CD4-positive, alpha-beta T cell treated with Interleukin-2 at 100 ng/mL for 4 hours (primary cell): ENCODE measurements at regions not wholly inside any gene's neighbourhood (a gene's known extent, or its start where the extent isn't known, plus 50 kb on each side); places are given as distances from the start of the nearest gene placed in this dataset.
"Not testable (repeated sequence)": the region's sequence is repeated elsewhere in the genome, so short reads cannot be mapped to it uniquely, and the experiment has no call there.

Experiments
- DNase-seq: peaks from one replicate; pipeline ENCODE4 v3.0.0-alpha.2; 2020; ENCODE audit warnings: low spot score

DNA sequence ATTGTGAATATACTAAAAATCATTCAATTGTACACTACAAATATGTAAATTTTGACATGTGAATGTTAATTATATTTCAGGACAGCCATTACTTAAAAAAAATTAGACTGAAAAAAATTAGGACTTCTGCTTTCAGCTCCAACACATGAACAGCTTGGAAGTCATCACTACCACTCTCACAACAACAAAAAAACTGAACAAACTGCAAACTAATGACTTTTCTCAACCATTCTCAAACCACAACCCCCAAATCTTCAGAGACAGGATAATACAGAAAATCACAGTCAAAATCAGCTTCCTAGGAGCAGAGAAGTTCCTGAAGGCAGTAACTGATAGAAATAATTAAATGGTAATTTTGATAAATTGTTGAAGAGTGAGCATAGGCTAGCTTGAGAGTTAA is 686.4 kb downstream of the TLE1 start:
- DNase-seq: no peak

DNA sequence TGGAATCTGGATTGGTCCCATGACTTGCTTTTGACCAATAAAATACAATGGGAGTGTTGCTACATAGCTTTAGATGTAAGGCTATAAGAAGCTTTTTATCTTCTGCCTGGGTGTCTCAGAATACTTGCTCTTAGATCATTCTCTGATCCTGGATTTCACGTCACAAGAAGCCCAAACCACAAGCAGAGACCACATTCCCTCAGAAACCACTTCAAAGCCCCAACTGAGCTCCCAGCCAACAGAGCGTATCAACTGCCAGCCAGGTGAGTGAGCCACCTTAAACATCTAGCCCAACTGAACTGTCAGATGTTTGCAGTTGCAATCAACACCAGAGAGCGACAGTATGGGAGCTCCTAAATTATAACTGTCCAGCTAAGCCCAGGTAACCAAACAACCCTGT is 687.1 kb downstream of the TLE1 start:
- DNase-seq: no peak

DNA sequence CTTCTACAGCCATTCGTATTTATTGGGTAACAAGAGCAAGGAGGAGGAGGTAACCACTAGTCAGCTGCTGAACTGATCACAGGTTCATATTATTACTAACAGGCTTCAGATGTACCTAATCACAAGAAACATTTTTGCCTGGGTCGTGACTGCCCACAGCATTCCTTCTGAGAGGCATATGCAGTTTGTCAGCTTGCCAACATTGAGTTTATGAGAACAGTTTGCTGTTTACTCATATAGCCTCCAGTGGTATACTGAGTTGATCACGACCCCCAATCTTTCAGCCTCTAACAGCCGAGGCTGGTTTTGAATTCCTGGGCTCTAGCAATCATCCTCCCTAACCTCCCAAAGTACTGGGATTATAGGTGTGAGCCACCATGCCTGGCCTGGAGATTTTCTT is 693.6 kb downstream of the TLE1 start:
- DNase-seq: no peak

DNA sequence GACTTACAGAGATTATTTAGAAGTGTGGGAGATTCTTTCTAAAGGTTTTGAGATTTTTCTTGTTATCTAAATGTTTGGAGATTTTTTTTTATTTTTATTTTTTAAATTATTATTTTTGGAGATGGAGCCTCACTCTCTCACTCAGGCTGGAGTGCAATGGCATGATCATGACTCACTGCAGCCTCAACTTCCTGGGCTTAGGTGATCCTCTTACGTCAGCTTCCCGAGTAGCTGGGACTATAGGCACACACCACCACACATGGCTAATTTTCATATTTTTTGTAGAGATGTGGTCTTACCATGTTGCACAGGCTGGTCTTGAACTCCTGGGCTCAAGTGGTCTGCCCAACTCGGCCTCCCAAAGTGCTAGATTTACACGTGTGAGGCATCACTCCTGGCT is 694.5 kb downstream of the TLE1 start:
- no peak for DNase-seq

DNA sequence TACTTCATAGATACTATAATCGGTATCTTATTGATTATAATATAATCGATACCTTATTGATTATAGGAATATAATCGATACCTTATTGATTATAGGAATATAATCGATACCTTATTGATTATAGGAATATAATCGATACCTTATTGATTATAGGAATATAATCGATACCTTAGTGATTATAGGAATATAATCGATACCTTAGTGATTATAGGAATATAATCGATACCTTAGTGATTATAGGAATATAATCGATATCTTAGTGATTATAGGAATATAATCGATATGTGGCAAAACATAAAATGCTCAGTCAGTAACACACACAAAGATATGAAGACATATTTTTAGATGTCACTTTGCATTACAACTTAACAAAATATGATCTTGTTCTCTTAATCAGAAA is 703.8 kb downstream of the TLE1 start:
- DNase-seq: not testable (repeated sequence)

DNA sequence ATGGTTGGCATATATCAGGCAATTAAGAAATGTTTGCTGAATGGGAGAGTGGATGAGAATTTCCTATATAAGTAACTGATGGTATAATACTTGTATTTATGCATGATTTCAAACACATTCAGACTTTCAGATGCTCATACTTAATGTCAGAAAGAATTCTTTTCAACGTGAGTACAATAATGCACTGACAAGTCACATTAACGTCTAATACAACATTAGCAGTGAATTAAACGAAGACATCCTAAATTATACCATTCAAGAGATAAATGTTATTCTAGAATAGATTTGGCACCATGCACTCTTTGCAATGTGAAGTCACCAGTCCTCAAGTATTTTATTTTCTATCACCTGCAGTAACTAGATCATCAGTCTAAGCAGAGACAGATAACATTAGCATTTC is 712.9 kb downstream of the TLE1 start:
- DNase-seq: no peak

DNA sequence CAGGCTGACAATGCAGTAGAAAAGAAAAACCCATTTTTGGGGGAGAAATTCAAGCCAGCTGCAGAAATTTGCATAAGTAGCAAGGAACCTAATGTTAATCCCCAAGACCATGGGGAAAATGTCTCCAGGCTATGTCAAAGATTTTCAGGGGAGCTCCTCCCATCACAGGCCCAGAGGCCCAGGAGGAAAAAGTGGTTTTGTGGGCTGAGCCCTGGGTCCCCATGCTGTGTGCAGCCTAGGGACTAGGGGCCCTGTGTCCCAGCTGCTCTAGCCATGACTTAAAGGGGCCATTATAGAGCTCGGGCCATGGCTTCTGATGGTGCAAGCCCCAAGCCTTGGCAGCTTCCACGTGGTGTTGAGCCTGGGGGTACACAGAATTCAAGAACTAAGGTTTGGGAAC is 719.0 kb downstream of the TLE1 start:
- not testable (repeated sequence) for DNase-seq

DNA sequence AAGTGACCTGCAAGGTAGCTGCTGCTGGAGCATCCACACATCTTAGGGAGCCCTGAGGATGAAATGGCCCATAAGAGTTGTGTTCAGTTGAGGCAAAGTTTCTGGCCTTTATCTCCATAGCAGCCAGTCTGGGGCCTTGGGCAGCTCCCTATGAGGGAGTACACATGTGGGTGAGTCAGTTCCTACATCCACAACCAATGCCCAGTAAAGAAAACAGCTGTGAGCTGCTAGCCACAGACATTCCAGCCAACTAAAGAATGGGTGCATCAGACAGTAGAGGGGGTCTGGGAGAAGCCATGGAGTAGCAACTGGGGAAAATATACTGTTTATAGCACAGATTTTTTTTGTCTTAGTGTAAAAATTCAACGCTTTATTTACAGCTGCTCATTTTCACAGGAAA is 720.7 kb downstream of the TLE1 start:
- no peak for DNase-seq

DNA sequence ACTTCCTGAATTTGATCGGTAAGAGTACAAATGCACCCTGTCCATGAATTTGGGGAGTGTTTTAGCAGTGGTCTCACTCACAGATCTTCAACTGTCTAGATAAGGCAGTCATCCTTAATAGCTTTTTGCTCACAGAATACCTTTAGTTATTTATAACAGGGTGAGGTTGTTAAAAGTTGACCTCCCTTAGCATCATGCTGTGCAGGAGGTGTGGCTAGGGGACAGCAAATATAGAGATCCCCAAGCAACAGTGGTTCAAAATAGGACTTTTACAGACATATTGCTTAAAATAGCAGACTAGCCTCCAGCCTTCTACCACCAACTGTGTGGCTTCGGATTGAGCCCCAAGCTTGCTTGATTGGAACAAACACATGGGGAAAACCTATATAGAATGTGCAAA is 724.4 kb downstream of the TLE1 start:
- DNase-seq: no peak

DNA sequence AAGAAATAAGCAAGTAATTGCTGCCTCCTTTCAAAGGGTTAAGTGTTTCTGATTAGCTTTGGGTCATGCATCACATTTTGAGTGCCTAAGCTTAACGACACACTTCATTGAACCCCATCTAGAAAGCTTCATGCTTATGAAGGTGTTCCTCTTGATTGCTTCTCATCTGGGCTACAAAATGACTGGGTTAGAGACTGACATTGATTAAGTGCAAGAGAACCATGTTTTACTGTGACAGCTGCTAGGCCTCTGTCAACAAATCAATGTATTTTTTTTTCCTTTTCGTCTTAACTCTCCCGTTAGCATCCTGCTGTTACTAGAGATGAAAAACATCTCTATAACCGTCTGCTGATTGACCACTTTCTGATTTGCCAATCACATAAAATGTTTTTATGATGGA is 725.0 kb downstream of the TLE1 start:
- no peak for DNase-seq

DNA sequence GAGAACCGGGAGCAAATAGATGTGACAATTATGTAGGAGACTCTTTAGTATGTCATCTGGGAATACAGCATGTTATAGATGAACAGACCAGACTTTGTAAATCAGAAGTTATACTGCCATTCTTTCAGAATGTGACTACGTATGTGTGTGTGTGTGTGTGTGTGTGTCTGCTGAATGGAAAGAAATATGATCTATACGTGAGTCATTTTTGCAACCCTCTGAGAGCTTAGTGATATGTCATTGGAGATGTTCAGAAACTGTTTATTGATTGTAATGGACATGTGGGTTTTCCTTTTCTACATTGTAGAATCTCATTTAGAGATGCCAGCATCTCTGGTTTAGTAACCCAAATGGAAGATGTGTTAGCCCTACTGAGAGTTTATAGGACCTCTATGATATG is 731.5 kb downstream of the TLE1 start:
- no peak for DNase-seq

DNA sequence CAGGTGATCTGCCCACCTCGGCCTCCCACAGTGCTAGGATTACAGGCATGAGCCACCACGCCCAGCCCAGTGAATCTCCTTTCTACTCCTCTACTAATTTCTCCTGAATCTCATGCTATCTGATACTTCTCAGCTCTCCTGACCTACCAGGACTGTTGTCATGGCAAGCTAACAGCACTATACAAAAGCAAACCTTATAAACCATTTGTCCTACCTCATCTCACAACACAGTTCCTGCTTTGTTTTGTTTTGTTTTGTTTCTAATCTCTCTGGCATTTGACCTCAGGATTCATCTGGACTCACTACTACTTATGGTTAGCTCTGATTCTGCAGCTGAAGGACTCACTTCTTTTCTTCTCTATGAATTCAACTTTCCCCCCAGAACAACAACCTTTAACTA is 734.8 kb downstream of the TLE1 start:
- DNase-seq: no peak

DNA sequence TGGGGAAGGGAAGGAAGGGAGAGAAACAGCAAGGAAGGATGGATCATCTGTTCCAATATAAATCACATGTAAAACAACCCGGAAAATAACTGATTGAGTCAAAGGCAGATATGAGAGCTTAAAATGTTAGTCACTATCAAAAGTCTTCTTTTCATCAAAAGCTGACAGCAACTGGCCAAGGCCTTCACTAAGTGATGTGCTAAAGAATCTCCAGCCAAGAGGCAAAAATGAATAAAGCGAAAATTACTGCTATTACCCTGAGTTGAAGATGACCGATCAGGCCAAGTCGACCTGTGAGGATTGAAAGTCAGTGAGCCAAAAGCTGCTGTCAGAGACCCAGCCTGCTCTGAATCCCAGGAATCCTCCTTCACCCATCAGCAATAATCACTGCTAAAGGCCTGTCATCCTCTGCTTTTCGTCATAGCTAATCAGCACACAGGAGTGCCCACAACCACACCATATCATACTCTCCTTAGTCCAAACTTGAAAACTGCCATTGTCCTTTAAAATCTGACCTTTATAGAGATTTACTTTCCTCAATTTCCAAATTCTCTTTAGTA is 736.9 kb downstream of the TLE1 start:
- DNase-seq: no peak

DNA sequence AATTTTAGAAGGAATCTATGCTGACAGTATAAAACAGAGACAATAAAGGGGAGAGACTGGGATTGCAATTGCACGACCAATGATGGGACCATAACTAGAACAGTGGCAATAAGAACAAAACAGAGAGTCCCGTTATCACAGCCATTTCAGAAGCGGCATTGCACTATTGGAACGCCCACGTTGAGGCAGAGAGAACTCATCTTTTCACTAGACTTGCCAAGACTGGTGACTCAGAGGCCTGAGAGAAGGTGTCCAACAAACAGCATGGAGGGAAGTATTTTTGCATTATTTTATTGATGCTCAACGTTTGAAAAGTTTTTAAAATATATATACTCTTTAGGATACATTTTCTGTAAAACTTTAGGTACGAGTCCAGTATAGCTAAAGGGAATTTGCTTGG is 737.7 kb downstream of the TLE1 start:
- DNase-seq: no peak

DNA sequence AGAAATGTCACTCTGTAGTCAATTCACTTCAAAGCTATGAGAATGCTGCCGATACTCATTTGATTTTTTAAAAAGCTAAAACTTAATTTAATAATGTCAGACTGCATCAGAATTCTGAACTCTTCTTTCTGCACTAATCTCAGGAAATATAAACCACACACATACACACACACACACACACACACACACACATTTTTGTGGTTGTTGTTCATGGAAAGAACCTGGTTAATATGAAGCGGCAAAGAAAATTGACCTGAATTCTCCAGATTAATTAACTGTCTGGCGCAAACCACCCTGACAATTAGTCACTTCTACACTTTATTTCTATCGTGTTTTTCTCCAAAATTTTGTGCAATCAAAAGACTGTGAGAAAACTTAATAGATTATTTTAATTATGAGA is 740.5 kb downstream of the TLE1 start:
- no peak for DNase-seq

DNA sequence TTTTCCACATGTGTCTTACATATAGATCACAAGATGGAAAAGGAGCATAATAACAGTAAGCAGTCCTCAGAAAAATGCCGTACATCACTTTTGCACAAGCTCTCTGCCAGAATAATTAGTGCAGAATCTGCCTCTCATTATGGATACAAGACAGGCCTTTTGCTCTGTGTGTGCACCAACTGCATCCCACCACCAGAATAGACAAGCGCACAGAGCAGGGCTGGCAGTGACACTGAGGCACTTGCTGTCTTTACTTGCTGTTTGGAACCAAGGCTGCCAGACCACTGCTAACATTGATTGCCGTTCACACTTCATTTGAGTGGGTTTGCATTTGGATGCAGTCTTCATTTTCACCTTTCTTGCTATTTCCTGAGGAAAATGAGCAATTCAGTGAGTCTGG is 741.3 kb downstream of the TLE1 start:
- no peak for DNase-seq

DNA sequence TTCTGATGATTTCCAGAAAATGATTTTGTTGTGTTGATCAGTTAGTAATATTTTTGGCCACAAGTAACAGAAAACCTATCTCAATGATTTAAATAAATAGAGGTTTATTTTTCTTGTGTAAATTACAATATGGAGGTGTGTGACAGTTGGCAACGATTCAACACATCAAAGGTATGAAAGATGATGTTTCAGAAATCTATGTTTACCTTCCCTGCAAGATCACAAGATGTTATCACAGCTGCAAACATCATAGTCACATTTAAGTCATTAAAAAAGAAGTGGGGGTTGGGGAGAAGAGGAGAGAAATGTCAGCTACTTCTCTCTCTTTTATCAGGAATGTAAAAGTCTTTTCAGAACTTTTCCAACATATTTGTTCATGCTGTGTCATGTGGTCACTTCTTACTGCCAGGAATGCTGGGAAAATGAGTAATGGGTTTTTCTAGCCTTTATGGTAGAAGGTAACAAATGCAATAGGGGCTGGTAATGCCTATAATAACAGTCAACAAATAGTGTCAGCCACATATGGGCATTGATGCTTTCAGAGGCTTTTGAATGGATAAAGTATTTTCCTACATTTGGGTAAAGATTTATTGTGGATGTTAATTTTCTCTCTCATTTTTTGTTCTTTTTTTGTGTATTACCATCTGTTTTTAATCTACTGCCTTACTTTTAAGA is 742.7 kb downstream of the TLE1 start:
- DNase-seq: no peak

DNA sequence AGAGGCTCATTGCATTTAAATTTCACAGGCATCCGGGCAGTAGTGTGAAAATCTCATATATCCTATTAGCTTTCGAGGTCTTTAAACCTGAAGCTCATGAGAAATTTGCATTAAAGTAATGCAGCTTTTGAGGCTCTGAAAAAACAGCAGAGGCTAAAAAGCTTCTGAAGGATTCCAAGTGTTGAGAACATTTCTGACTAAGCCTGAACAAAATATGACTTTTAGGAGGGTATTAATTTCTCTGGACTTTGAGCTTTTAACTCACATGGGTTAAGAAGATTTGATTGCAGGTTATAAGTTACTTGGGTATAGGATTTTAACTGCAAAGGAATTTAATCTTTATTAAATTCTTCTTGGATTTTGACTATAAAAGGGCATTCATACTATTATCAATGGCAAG is 743.9 kb downstream of the TLE1 start:
- no peak for DNase-seq

DNA sequence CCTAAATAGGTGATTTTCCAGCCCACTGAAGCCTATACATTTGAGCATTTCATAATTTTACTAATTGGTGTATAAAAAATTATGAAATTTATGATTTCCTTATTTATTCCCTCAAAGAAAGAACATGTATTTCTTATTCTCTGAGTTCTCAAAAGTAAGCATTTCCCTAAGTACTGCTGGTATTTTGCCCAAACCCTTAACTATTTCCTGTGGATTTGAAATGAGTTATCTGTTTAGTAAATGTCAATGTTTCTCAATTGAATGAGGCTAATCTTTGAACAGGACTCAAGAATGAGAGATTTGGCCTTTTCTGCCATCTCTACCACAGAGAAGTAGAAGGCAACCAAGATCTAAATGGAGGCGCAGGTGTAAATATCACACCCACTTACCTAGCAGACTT is 751.7 kb downstream of the TLE1 start:
- no peak for DNase-seq

DNA sequence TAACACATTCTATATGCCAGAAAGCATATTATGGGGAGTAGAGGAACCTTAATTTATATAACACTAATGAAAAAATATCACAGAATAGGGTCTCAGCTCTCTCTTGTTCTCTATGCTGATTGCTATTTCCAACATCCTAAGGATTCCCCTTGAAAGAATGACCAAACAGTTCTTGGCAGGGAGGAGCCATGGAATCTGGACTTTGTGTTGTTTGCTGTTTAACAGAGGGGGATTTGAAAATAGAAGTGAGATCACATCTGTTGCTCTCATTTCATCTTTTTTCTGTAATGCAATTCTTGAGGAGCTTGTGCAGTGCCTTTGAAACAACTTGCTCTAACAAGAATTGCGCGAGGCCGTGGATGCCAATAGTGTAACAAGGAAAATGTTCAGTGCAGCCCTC is 755.3 kb downstream of the TLE1 start:
- no peak for DNase-seq

DNA sequence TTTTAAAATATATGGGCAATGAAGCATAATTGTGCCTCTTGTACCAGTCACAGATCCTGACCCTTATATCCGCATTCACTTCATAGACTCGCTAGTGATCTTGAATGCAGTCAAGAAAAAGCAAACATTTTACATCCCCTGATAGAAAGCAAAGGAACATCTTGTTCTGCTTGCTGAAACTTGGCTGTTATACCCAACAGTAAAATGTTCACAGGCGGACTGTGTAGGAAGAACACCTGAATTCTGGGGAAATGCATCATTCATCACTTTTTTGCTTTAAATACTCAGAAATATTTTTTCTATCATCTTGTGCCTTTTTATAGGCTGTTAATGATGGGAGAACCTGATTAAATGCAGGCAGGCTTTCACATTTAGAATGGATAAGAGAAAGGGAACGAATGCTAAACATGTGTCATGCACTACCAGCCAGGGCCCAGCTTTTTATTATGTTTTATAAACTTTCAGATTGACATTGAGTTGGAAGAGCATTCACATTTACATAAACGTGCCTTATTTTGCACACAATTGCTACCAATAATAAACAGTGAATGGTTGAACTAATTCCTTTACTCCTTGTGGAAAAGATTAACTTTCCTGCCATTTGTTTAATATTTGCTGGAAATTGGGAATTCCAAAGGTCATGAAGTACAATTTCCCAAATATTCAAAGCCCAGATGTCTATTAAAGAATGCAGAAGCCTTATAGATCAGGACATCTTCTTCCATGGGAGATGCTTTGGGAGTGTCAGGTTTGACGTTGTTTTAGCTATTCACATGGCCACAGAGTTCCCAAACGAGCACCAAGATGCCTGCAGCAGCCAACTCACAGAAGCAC is 756.2 kb downstream of the TLE1 start:
- no peak for DNase-seq

DNA sequence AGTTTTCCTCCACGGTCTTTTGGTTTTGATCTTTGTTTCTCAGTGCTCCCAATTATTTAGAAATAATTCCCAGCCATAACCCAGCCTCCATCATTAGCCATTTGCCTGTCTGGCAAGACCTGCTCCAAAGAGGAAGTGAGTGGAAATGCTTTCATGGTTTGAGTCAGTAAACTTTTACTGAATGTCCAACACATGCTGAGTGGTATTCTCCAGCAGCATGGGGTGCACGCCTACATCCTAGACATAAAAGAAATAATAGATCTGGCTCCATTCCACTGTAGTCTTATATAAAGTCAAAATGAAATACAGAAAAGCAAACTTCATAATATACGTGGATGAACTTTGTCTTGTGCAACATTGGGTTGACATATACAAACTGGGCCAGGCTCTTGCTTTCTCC is 757.2 kb downstream of the TLE1 start:
- no peak for DNase-seq

DNA sequence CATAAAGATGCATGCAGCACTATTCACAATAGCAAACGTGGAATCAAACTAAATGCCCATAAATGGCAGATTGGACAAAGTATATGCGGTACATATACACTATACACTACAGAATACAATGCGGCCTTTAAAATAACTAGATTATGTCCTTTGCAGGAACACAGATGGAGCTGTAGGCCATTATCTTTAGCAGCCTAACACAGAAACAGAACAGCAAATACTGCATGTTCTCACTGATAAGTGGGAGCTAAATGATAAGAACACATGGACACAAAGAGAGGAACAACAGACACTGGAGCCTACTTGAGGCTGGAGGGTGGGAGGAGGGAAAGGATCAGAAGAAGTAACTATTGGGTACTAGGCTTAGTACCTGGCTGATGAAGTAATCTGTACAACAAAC is 758.2 kb downstream of the TLE1 start:
- DNase-seq: no peak

DNA sequence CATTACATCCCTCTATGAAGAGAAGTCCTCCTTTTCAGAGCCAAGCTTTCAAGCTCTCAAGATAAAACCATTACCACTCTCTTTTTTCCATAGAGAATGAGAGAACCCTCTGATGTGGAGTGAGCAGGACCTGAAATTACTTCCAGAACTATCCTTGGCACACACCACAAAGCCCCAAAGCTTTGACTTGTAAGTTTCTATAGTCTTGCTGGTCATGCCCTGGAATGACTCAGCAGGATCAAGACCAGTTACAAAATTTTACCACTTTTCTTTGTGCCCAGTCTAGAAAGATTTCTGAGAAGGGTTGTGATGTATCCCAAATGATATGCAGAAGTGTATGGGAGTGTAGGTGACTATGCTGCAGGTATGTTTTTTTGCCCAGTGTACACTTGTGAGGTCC is 760.6 kb downstream of the TLE1 start:
- no peak for DNase-seq
